ENCODE measurements at regions not wholly inside any gene's neighbourhood (a gene's known extent, or its start where the extent isn't known, plus 50 kb on each side); places are given as distances from the start of the nearest gene placed in this dataset.

DNA sequence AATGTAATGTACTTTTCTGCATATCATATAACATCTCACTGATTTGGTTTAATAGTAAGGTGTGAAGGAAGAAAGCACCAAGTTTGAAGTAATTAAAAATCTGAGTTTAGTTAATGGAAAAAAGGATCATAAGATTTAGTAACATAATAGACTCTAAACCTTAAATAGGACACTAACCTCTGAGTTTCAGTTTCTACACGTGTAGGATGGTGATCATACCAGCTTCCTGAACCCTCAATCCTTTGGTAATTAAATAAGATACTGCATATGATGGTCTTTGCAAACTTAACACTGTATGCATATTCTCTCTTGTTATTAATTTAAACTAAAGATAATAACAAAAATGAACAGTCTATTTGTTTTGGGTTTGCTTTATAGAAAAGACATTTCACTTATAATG lies 216.8 kb downstream of the NUP35 start:
- H3K27me3 ChIP-seq, result no peaks in the 10 kb centered on the region
- no peaks in the 10 kb centered on the region for H3K4me1 ChIP-seq
- no peak overlapping the region for H3K27ac ChIP-seq
- intact Hi-C loops (cut with DNase I; ENCODE audit: low total_unique reads), result loop anchor here (1.0 kb wide), 1 partner anchor 8 kb away; no protein-coding TSS in a partner anchor
- no peak for DNase-seq
- H3K4me3 ChIP-seq, result no peak overlapping the region
- TF ChIP-seq, protein P1, sequence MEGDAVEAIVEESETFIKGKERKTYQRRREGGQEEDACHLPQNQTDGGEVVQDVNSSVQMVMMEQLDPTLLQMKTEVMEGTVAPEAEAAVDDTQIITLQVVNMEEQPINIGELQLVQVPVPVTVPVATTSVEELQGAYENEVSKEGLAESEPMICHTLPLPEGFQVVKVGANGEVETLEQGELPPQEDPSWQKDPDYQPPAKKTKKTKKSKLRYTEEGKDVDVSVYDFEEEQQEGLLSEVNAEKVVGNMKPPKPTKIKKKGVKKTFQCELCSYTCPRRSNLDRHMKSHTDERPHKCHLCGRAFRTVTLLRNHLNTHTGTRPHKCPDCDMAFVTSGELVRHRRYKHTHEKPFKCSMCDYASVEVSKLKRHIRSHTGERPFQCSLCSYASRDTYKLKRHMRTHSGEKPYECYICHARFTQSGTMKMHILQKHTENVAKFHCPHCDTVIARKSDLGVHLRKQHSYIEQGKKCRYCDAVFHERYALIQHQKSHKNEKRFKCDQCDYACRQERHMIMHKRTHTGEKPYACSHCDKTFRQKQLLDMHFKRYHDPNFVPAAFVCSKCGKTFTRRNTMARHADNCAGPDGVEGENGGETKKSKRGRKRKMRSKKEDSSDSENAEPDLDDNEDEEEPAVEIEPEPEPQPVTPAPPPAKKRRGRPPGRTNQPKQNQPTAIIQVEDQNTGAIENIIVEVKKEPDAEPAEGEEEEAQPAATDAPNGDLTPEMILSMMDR (IDR thresholded peaks at IDR 0.05), result no peak
- H3K36me3 ChIP-seq, result no peaks in the 10 kb centered on the region
- H3K9me3 ChIP-seq, result peaks cover 0 to 6% (median 0%) of the 10 kb centered on the region in 3 donors

DNA sequence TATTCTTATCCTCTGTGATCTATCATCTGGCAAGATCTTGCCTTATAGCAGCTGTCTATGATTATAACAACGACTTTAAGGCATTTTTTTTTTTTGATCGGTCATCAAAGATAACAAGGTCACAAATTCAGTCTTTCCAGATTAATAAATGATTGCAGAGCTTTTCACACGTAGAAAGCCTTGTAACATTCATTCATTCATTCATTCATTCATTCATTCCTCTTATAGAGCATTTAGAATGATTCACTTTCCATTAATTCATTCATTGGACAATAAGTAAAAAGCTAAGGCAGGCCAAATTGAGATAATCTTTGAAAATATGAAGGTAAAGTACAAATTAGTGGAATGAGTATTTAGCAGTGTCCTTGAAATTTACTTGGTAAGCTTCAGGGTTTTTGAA lies 223.7 kb downstream of the NUP35 start:
- Histone ChIP-seq H3K27me3 (no peaks in the 10 kb centered on the region), H3K4me1 (no peaks in the 10 kb centered on the region), H3K4me3 (no peak overlapping the region), H3K9me3 (no peaks in the 10 kb centered on the region), H3K36me3 (no peaks in the 10 kb centered on the region), H3K27ac (no peak overlapping the region)
- intact Hi-C loops (cut with DNase I; ENCODE audit: low total_unique reads), result no loop called here
- DNase-seq, result no peak
- TF ChIP-seq, protein P1 (IDR thresholded peaks at IDR 0.05), result no peak

DNA sequence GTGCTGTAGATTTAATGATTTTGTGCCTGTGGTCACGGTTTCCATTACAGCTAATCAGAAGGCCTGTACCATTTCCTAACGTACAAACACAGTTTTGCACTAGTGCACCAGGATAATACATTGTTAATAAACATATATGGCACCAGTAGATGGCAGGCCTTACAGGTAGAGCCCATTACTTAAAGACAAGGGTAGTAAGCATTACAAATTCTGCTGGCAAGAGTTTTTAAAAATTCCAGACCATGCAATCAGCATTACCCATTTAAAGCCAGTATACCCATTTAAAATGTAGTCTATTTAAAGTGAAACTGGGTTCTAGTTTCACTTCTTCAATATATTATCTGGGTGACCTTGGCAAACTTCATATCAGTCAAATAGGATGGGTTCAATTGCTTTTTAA lies 224.2 kb downstream of the NUP35 start:
- DNase-seq, result no peak
- Histone ChIP-seq H3K9me3 (no peaks in the 10 kb centered on the region), H3K27ac (no peak overlapping the region), H3K4me1 (no peaks in the 10 kb centered on the region), H3K27me3 (no peaks in the 10 kb centered on the region), H3K4me3 (no peak overlapping the region), H3K36me3 (no peaks in the 10 kb centered on the region)
- intact Hi-C loops (cut with DNase I; ENCODE audit: low total_unique reads), result no loop called here
- TF ChIP-seq, protein P1 (IDR thresholded peaks at IDR 0.05), result no peak

DNA sequence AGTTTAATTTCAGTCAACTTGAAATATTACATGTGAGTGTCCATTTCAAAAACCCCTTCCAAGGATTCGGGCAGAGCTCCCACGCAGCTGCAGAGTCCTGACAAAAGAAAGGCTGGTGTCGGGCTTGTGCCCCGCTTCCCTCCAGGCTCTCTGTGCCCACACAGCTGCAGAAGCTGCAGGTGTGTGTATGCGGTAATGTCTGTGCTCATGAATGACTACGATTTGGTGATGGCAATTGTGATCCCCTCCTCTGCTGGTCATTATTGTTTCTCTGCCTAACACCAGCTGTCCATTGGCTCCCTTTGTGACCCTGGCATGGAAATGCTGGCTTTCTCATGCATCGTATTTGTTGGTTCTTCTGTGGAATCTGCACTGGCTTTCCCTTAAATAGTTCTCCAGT lies 224.8 kb downstream of the NUP35 start:
- H3K36me3 ChIP-seq, result no peaks in the 10 kb centered on the region
- no peak overlapping the region for H3K27ac ChIP-seq
- TF ChIP-seq, protein P1 (IDR thresholded peaks at IDR 0.05), result no peak
- no peaks in the 10 kb centered on the region for H3K9me3 ChIP-seq
- DNase-seq, result no peak
- H3K4me1 ChIP-seq, result no peaks in the 10 kb centered on the region
- H3K4me3 ChIP-seq, result no peak overlapping the region
- intact Hi-C loops (cut with DNase I; ENCODE audit: low total_unique reads), result no loop called here
- no peaks in the 10 kb centered on the region for H3K27me3 ChIP-seq

DNA sequence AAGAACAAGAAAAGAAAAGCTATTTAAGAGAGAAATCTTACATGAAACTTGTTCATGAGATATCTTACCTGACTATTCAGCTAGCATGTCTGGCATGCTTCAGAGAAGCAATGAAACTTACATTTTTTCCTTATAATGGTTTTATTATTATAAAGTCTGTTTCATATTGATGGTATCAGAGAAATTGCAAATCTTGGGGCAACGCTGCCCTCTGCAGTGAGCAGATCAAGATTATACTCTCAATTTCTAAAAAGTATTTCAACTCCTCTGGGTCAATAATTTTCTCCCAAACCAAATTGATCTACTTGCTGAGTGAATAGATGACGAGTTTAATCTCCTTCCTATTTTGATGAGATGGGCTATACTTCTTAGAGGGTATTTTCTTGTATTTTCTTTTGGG lies 235.6 kb downstream of the NUP35 start:
- TF ChIP-seq, protein P1 (IDR thresholded peaks at IDR 0.05), result no peak
- no peak overlapping the region for H3K4me3 ChIP-seq
- H3K36me3 ChIP-seq, result no peaks in the 10 kb centered on the region
- H3K4me1 ChIP-seq, result no peaks in the 10 kb centered on the region
- H3K27ac ChIP-seq, result no peak overlapping the region
- no peak for DNase-seq
- H3K27me3 ChIP-seq, result no peaks in the 10 kb centered on the region
- intact Hi-C loops (cut with DNase I; ENCODE audit: low total_unique reads), result no loop called here
- H3K9me3 ChIP-seq, result no peaks in the 10 kb centered on the region

DNA sequence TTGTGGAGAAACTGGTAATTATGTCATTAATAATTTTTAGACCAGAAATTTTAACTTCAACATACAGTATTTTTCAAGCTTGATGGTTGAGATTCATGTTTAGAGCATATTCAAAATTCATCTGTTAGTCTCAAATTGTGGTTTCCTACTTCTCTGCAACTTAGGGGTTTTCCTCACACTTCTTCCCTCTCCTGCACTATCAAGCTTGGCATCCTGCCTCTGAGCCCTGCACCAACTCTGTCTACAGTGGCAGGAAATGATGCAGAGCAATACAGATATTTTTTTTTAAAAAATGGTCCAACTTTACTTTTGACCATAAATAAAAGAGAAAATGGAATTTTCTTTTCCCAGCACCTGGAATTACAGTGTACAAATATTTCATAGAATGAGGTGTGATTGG lies 247.3 kb downstream of the NUP35 start:
- DNase-seq, result no peak
- H3K27ac ChIP-seq, result no peak overlapping the region
- intact Hi-C loops (cut with DNase I; ENCODE audit: low total_unique reads), result no loop called here
- H3K4me1 ChIP-seq, result no peaks in the 10 kb centered on the region
- no peak overlapping the region for H3K4me3 ChIP-seq
- H3K27me3 ChIP-seq, result no peaks in the 10 kb centered on the region
- TF ChIP-seq, protein P1 (IDR thresholded peaks at IDR 0.05), result no peak
- no peaks in the 10 kb centered on the region for H3K9me3 ChIP-seq
- H3K36me3 ChIP-seq, result no peaks in the 10 kb centered on the region

Data from tibial artery (tissue), 4 donors.